Fibroblast of peridontal ligament (primary cell): ENCODE measurements at regions not wholly inside any gene's neighbourhood (a gene's known extent, or its start where the extent isn't known, plus 50 kb on each side); places are given as distances from the start of the nearest gene placed in this dataset.

ENCODE experiments used
- DNase-seq: peaks from one replicate; pipeline ENCODE4 v3.0.0-alpha.2; 2010; ENCODE audit errors: extremely low read depth

- DNase-seq = no peak
Observed at GRCh38 chr13:34040863-34041262, 222.9 kb downstream of the RFC3 start.

- peak; percentile 61 for DNase-seq
Observed at GRCh38 chr13:34044041-34044440, 226.1 kb downstream of the RFC3 start.

- peak; percentile 94 for DNase-seq
Observed at GRCh38 chr13:34044660-34045080, 226.7 kb downstream of the RFC3 start.

- DNase-seq = peak; percentile 78
Observed at GRCh38 chr13:34046457-34046856, 228.5 kb downstream of the RFC3 start.

GRCh38 chr13:34048652-34049051 is 230.7 kb downstream of the RFC3 start:
- no peak for DNase-seq

GRCh38 chr13:34056733-34057258 is 238.8 kb downstream of the RFC3 start:
- DNase-seq = no peak

- DNase-seq = no peak
Observed at GRCh38 chr13:34064456-34065205, 246.7 kb downstream of the RFC3 start.

GRCh38 chr13:34065928-34066327 is 248.0 kb downstream of the RFC3 start:
- no peak for DNase-seq

- no peak for DNase-seq
Observed at GRCh38 chr13:34066344-34066743, 248.4 kb downstream of the RFC3 start.

- peak; percentile 55 for DNase-seq
Observed at GRCh38 chr13:34070006-34070405, 252.1 kb downstream of the RFC3 start.

GRCh38 chr13:34070544-34071303 is 252.8 kb downstream of the RFC3 start:
- DNase-seq = no peak

- DNase-seq = peak; percentile 21
Observed at GRCh38 chr13:34076319-34076718, 258.4 kb downstream of the RFC3 start.

GRCh38 chr13:34076943-34077703 is 259.2 kb downstream of the RFC3 start:
- peak; percentile 66 for DNase-seq

GRCh38 chr13:34078334-34078999 is 260.5 kb downstream of the RFC3 start:
- DNase-seq = no peak

- DNase-seq = peak; percentile 26
Observed at GRCh38 chr13:34085204-34085603, 267.3 kb downstream of the RFC3 start.

GRCh38 chr13:34086281-34086680 is 268.3 kb downstream of the RFC3 start:
- DNase-seq = no peak

- no peak for DNase-seq
Observed at GRCh38 chr13:34087791-34088190, 269.8 kb downstream of the RFC3 start.

- DNase-seq = no peak
Observed at GRCh38 chr13:34103854-34104253, 285.9 kb downstream of the RFC3 start.

- DNase-seq = no peak
Observed at GRCh38 chr13:34104853-34105252, 286.9 kb downstream of the RFC3 start.

GRCh38 chr13:34107806-34108205 is 289.9 kb downstream of the RFC3 start:
- peak; percentile 4 for DNase-seq

GRCh38 chr13:34108410-34108809 is 290.5 kb downstream of the RFC3 start:
- no peak for DNase-seq

- DNase-seq = no peak
Observed at GRCh38 chr13:34114581-34114980, 296.6 kb downstream of the RFC3 start.
